H9 (cell line): ENCODE measurements at regions not wholly inside any gene's neighbourhood (a gene's known extent, or its start where the extent isn't known, plus 50 kb on each side); places are given as distances from the start of the nearest gene placed in this dataset.

Experiments used
- DNase-seq: peaks from one replicate; pipeline ENCODE4 v3.0.0-alpha.2; 2017
- H2AFZ ChIP-seq: one replicate; pipeline ENCODE4 v1.6.1; 2013; ENCODE audit warnings: mild to moderate bottlenecking, low read length, control low read depth, moderate library complexity
- H2AK5ac ChIP-seq: 2 replicates; pipeline ENCODE4 v1.6.1; 2013; ENCODE audit warnings: low read length, control low read depth, mixed read lengths; ENCODE audit not compliant: insufficient read length
- H2BK120ac ChIP-seq: one replicate; pipeline ENCODE4 v1.6.1; 2013; ENCODE audit warnings: low read depth, mild to moderate bottlenecking, low read length, control low read depth, inconsistent platforms; ENCODE audit not compliant: poor library complexity, severe bottlenecking
- H2BK12ac ChIP-seq: 2 replicates; pipeline ENCODE4 v1.6.1; 2013; ENCODE audit warnings: low read length, control low read depth, mixed read lengths, low read depth; ENCODE audit not compliant: insufficient read length
- H2BK15ac ChIP-seq: 2 replicates; pipeline ENCODE4 v1.6.1; 2013; ENCODE audit warnings: low read depth, low read length, control low read depth
- H2BK20ac ChIP-seq: one replicate; pipeline ENCODE4 v1.6.1; 2013; ENCODE audit warnings: low read depth, mild to moderate bottlenecking, low read length, control low read depth, inconsistent platforms; ENCODE audit not compliant: poor library complexity, severe bottlenecking
- H2BK5ac ChIP-seq: 2 replicates; pipeline ENCODE4 v1.6.1; 2013; ENCODE audit warnings: low read length, control low read depth, mixed read lengths; ENCODE audit not compliant: insufficient read length
- H3K14ac ChIP-seq: 2 replicates; pipeline ENCODE4 v1.6.1; 2013; ENCODE audit warnings: low read length, control low read depth; ENCODE audit not compliant: insufficient read depth
- H3K18ac ChIP-seq: 2 replicates; pipeline ENCODE4 v1.6.1; 2013; ENCODE audit warnings: low read depth, mild to moderate bottlenecking, mixed read lengths, low read length, control low read depth; ENCODE audit not compliant: insufficient read length
- H3K23ac ChIP-seq: 2 replicates; pipeline ENCODE4 v1.6.1; 2013; ENCODE audit warnings: low read length, control low read depth, mixed read lengths, low read depth; ENCODE audit not compliant: insufficient read length
- H3K23me2 ChIP-seq: 2 replicates; pipeline ENCODE4 v1.6.1; 2013; ENCODE audit warnings: low read depth, mild to moderate bottlenecking, mixed read lengths, low read length, control low read depth; ENCODE audit not compliant: insufficient read length, poor library complexity, severe bottlenecking
- H3K27ac ChIP-seq: 2 replicates; pipeline ENCODE4 v1.5.1; 2013; ENCODE audit warnings: low read length, control low read depth, mixed read lengths, low read depth; ENCODE audit not compliant: insufficient read length
- H3K27me3 ChIP-seq: 2 replicates; pipeline ENCODE4 v1.6.1; 2013; ENCODE audit warnings: low read length, control low read depth, inconsistent platforms; ENCODE audit not compliant: insufficient read depth
- H3K4ac ChIP-seq: 2 replicates; pipeline ENCODE4 v1.6.1; 2013; ENCODE audit warnings: low read depth, mild to moderate bottlenecking, control low read depth, inconsistent platforms, low read length, moderate library complexity
- H3K4me1 ChIP-seq: 2 replicates; pipeline ENCODE4 v1.6.1; 2013; ENCODE audit warnings: low read length, control low read depth, inconsistent platforms; ENCODE audit not compliant: insufficient read depth
- H3K4me2 ChIP-seq: 2 replicates; pipeline ENCODE4 v1.6.1; 2013; ENCODE audit warnings: low read length, control low read depth, mixed read lengths; ENCODE audit not compliant: insufficient read length, insufficient read depth
- H3K56ac ChIP-seq: 2 replicates; pipeline ENCODE4 v1.6.1; 2013; ENCODE audit warnings: low read depth, mild to moderate bottlenecking, mixed read lengths, low read length, control low read depth; ENCODE audit not compliant: insufficient read length
- H3K79me1 ChIP-seq: 2 replicates; pipeline ENCODE4 v1.6.1; 2013; ENCODE audit warnings: low read depth, mild to moderate bottlenecking, moderate library complexity, low read length, control low read depth, inconsistent platforms; ENCODE audit not compliant: insufficient read depth, poor library complexity, severe bottlenecking
- H3K79me2 ChIP-seq: 2 replicates; pipeline ENCODE4 v1.6.1; 2013; ENCODE audit warnings: low read length, control low read depth, inconsistent platforms; ENCODE audit not compliant: insufficient read depth
- H3K9ac ChIP-seq: 2 replicates; pipeline ENCODE4 v1.6.1; 2013; ENCODE audit warnings: low read length, control low read depth, mixed read lengths; ENCODE audit not compliant: insufficient read length; ENCODE audit errors: extremely low read depth
- H3K9me3 ChIP-seq: one replicate; pipeline ENCODE4 v1.6.1; 2013; ENCODE audit warnings: low read depth, low read length, inconsistent platforms; ENCODE audit not compliant: control insufficient read depth
- H3T11ph ChIP-seq: one replicate; pipeline ENCODE4 v1.6.1; 2013; ENCODE audit warnings: mild to moderate bottlenecking, low read length, control low read depth, inconsistent platforms
- H4K20me1 ChIP-seq: one replicate; pipeline ENCODE4 v1.6.1; 2013; ENCODE audit not compliant: control insufficient read depth, insufficient read length, insufficient read depth
- H4K5ac ChIP-seq: 2 replicates; pipeline ENCODE4 v1.6.1; 2013; ENCODE audit warnings: low read depth, mild to moderate bottlenecking, mixed read lengths, low read length, control low read depth; ENCODE audit not compliant: insufficient read length
- H4K8ac ChIP-seq: replicated peaks from 2 replicates; pipeline ENCODE4 v1.6.1; 2013; ENCODE audit warnings: low read length, control low read depth, mixed read lengths, low read depth; ENCODE audit not compliant: insufficient read length
- H4K91ac ChIP-seq: 2 replicates; pipeline ENCODE4 v1.6.1; 2013; ENCODE audit warnings: low read depth, mild to moderate bottlenecking, moderate library complexity, mixed read lengths, low read length, control low read depth; ENCODE audit not compliant: insufficient read length
- H3K27ac Mint-ChIP-seq, 3 experiments: 2 replicates in 2 of 3; 3 replicates in 1 of 3; pipeline ENCODE4 v1.8.0; 2020 to 2021; ENCODE audit warnings: mixed read lengths in 3 of 3, mild to moderate bottlenecking in 1 of 3, moderate library complexity in 1 of 3
- H3K27me3 Mint-ChIP-seq: 2 replicates; pipeline ENCODE4 v1.8.0; 2021; ENCODE audit warnings: low read depth, mild to moderate bottlenecking, moderate library complexity, mixed read lengths
- H3K36me3 Mint-ChIP-seq, 3 experiments: 2 replicates in 2 of 3; 3 replicates in 1 of 3; pipeline ENCODE4 v1.8.0; 2020 to 2021; ENCODE audit warnings: low read depth in 3 of 3, mixed read lengths in 3 of 3; ENCODE audit not compliant: insufficient read depth in 1 of 3
- H3K4me1 Mint-ChIP-seq, 2 experiments: 2 replicates each; pipeline ENCODE4 v1.8.0; 2020; ENCODE audit warnings: mixed read lengths in 2 of 2
- H3K4me3 Mint-ChIP-seq, 2 experiments: 2 replicates in 1 of 2; 3 replicates in 1 of 2; pipeline ENCODE4 v1.8.0; 2020 to 2021; ENCODE audit warnings: mild to moderate bottlenecking in 2 of 2, mixed read lengths in 2 of 2, moderate library complexity in 1 of 2
- H3K9me3 Mint-ChIP-seq, 2 experiments: 2 replicates in 1 of 2; 3 replicates in 1 of 2; pipeline ENCODE4 v1.8.0; 2020; ENCODE audit warnings: mild to moderate bottlenecking in 2 of 2, mixed read lengths in 2 of 2, moderate library complexity in 1 of 2
- WGBS: extraction: QIAGEN DNeasy Blood & Tissue Kit; methylation state at CpG from one replicate; pipeline ENCODE4 v1.1.7; 2013; ENCODE audit warnings: missing lambda C conversion rate, low lambda C conversion rate, mixed read lengths; ENCODE audit not compliant: insufficient read length; ENCODE audit errors: extremely low coverage; 5-methylcytosine and 5-hydroxymethylcytosine counted together
- TF ChIP-seq, protein P1 (sequence below): fragments of 200-600 bp; sonication (generic); conservative IDR thresholded peaks from 3 replicates; pipeline ENCODE4 v1.8.0; 2021; ENCODE audit warnings: antibody characterized with exemption, mild to moderate bottlenecking

GRCh38 chr4:155073852-155074251 is 134.6 kb upstream of the NPY2R start:
- Histone ChIP-seq H4K8ac (no peak overlapping the region), H3K56ac (no peak overlapping the region), H3K79me2 (no peaks in the 10 kb centered on the region), H3K14ac (no peak overlapping the region), H3K27me3 (no peaks in the 10 kb centered on the region), H2BK12ac (no peak overlapping the region), H4K20me1 (no peaks in the 10 kb centered on the region), H2BK120ac (no peak overlapping the region), H3K4me2 (no peak overlapping the region), H3K18ac (no peak overlapping the region), H3K79me1 (no peaks in the 10 kb centered on the region), H4K91ac (no peak overlapping the region), H3K4me1 (no peaks in the 10 kb centered on the region; the same call in 1 of the 2 replicates), H2BK20ac (no peak overlapping the region), H4K5ac (no peak overlapping the region), H2BK15ac (no peak overlapping the region), H3T11ph (no peak overlapping the region), H3K23ac (no peak overlapping the region), H3K27ac (no peak overlapping the region), H2BK5ac (no peak overlapping the region), H3K9ac (no peak overlapping the region), H3K4ac (no peak overlapping the region), H2AK5ac (no peak overlapping the region), H3K23me2 (no peaks in the 10 kb centered on the region), H2AFZ (no peak overlapping the region), H3K9me3 (no peaks in the 10 kb centered on the region)
- Mint-ChIP-seq H3K27ac (no peak overlapping the region), H3K4me1 (peaks cover 6% of the 10 kb centered on the region in 2 experiments), H3K9me3 (peaks cover 0 to 2% of the 10 kb centered on the region in 2 experiments; a peak in 2 of 5 replicates), H3K36me3 (no peaks in the 10 kb centered on the region), H3K27me3 (no peaks in the 10 kb centered on the region), H3K4me3 (no peak overlapping the region)
- TF ChIP-seq, protein P1, sequence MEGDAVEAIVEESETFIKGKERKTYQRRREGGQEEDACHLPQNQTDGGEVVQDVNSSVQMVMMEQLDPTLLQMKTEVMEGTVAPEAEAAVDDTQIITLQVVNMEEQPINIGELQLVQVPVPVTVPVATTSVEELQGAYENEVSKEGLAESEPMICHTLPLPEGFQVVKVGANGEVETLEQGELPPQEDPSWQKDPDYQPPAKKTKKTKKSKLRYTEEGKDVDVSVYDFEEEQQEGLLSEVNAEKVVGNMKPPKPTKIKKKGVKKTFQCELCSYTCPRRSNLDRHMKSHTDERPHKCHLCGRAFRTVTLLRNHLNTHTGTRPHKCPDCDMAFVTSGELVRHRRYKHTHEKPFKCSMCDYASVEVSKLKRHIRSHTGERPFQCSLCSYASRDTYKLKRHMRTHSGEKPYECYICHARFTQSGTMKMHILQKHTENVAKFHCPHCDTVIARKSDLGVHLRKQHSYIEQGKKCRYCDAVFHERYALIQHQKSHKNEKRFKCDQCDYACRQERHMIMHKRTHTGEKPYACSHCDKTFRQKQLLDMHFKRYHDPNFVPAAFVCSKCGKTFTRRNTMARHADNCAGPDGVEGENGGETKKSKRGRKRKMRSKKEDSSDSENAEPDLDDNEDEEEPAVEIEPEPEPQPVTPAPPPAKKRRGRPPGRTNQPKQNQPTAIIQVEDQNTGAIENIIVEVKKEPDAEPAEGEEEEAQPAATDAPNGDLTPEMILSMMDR = no peak
- no peak for DNase-seq
- no CpG with 5 or more reads among the region's 3 CpGs for WGBS
